GM23338 (cell line): ENCODE measurements at regions not wholly inside any gene's neighbourhood (a gene's known extent, or its start where the extent isn't known, plus 50 kb on each side); places are given as distances from the start of the nearest gene placed in this dataset.

Source experiments
- CREB1 ChIP-seq: fragments of 250-450 bp; sonication (Bioruptor Pico); IDR thresholded peaks from 2 replicates; pipeline ENCODE4 v1.5.0; 2020; ENCODE audit warnings: low read depth, mild to moderate bottlenecking, moderate library complexity
- EZH2 ChIP-seq: fragments of 200-600 bp; sonication (generic); IDR thresholded peaks from one replicate; pipeline ENCODE4 v1.8.0; 2017; ENCODE audit warnings: antibody characterized with exemption, mild to moderate bottlenecking, low read depth; ENCODE audit not compliant: unreplicated experiment

- TF ChIP-seq EZH2 (no peak), CREB1 (CRISPR knock-in tag) (no peak)
Measured at GRCh38 chr2:207260021-207260420, 94.3 kb upstream of the KLF7 start.
